K562 (cell line): ENCODE measurements at regions not wholly inside any gene's neighbourhood (a gene's known extent, or its start where the extent isn't known, plus 50 kb on each side); places are given as distances from the start of the nearest gene placed in this dataset.

Experiments
- ATAC-seq: fragments of 200-7000 bp; cut with Tn5 transposase; 3 replicates; pipeline ENCODE4 v1.9.1; 2020; ENCODE audit warnings: moderate library complexity
- BruUV-seq: library from RNA; stranded (reverse); fragments of 400-500 nt; replicated peaks from 2 replicates; lab custom pipeline; 2021; lab: Mats Ljungman, UMichigan
- CTCF ChIA-PET: fragments of 300-600 bp; formaldehyde crosslinking; extraction: SDS; loops from one replicate; lab custom pipeline; 2021; ENCODE audit warnings: low intra/inter-chr PET ratio; lab: Yijun Ruan, JAX
- POLR2A ChIA-PET: fragments of 300-600, 350-650 bp; sonication (Branson Sonifier 250); formaldehyde crosslinking; extraction: SDS; loops from one replicate; lab custom pipeline; 2021; ENCODE audit warnings: antibody characterized with exemption, inconsistent platforms; lab: Yijun Ruan, JAX
- DNase-seq, 4 experiments: peaks; one replicate each; pipeline versions ENCODE4 v3.0.0 to v3.0.0-alpha.2; 2011 to 2018; ENCODE audit warnings: low spot score in 3 of 4, mixed read lengths in 3 of 4; ENCODE audit errors: extremely low read depth in 1 of 4
- FAIRE-seq: peaks from 2 replicates; lab custom pipeline; 2011; peaks lifted over from hg19 to GRCh38; lab: Jason Lieb, UNC
- H2AFZ ChIP-seq: 2 replicates; pipeline ENCODE4 v1.6.0; 2011; ENCODE audit warnings: low read depth, low read length, control low read depth, inconsistent platforms
- H3K27ac ChIP-seq: fragments of 200-600 bp; 3 replicates; pipeline ENCODE4 v1.8.0; 2011; ENCODE audit warnings: low read depth, mild to moderate bottlenecking, control low read depth, inconsistent platforms, low read length, moderate library complexity, mixed read lengths; ENCODE audit errors: extremely low read depth
- H3K27me3 ChIP-seq, 2 experiments: fragments of 300-600 bp in 1 of 2; 2 replicates in 1 of 2; 3 replicates in 1 of 2; pipeline versions ENCODE4 v1.6.0 to v1.8.0; 2011; ENCODE audit warnings: inconsistent platforms in 2 of 2, low read length in 2 of 2, mild to moderate bottlenecking in 1 of 2, mixed read lengths in 1 of 2, moderate library complexity in 1 of 2; ENCODE audit not compliant: control insufficient read depth in 2 of 2, insufficient read depth in 2 of 2
- H3K36me3 ChIP-seq: fragments of 300-600 bp; 3 replicates; pipeline ENCODE4 v1.8.0; 2011; ENCODE audit warnings: mild to moderate bottlenecking, low read length, inconsistent platforms; ENCODE audit not compliant: control insufficient read depth, insufficient read depth
- H3K4me1 ChIP-seq, 2 experiments: fragments of 200-600 bp in 1 of 2; replicated peaks in 1 of 2; 2 replicates in 1 of 2; 3 replicates in 1 of 2; pipeline versions ENCODE4 v1.5.1 to v1.8.0; 2011; ENCODE audit warnings: inconsistent platforms in 2 of 2, low read length in 2 of 2, mild to moderate bottlenecking in 1 of 2, mixed read lengths in 1 of 2, moderate library complexity in 1 of 2; ENCODE audit not compliant: control insufficient read depth in 2 of 2, insufficient read depth in 2 of 2
- H3K4me2 ChIP-seq: 2 replicates; pipeline ENCODE4 v1.6.1; 2011; ENCODE audit warnings: low read length, control low read depth, inconsistent platforms, mixed read lengths; ENCODE audit not compliant: insufficient read depth
- H3K4me3 ChIP-seq: fragments of 200-600 bp; sonication (generic), shearing (Covaris generic); 2 replicates; pipeline ENCODE4 v1.5.1; 2016; ENCODE audit warnings: control low read depth, inconsistent platforms
- H3K79me2 ChIP-seq: fragments of 200-600 bp; 3 replicates; pipeline ENCODE4 v1.8.0; 2011; ENCODE audit warnings: low read length, inconsistent platforms; ENCODE audit not compliant: control insufficient read depth, insufficient read depth
- H3K9ac ChIP-seq, 2 experiments: 2 replicates each; pipeline versions ENCODE4 v1.6.0 to v1.6.1; 2011; ENCODE audit warnings: low read depth in 2 of 2, low read length in 2 of 2, control low read depth in 1 of 2, inconsistent platforms in 1 of 2, mild to moderate bottlenecking in 1 of 2, mixed read lengths in 1 of 2; ENCODE audit not compliant: insufficient read depth in 1 of 2
- H3K9me1 ChIP-seq: one replicate; pipeline ENCODE4 v1.6.0; 2011; ENCODE audit warnings: inconsistent platforms, mild to moderate bottlenecking, low read length, moderate library complexity; ENCODE audit not compliant: control insufficient read depth, insufficient read depth
- H3K9me3 ChIP-seq: replicated peaks from 2 replicates; pipeline ENCODE4 v1.5.1; 2011; ENCODE audit warnings: low read depth, low read length, inconsistent platforms; ENCODE audit not compliant: control insufficient read depth, insufficient read depth
- H4K20me1 ChIP-seq: replicated peaks from 2 replicates; pipeline ENCODE4 v1.6.1; 2011; ENCODE audit warnings: low read length, inconsistent platforms, mixed read lengths; ENCODE audit not compliant: control insufficient read depth, insufficient read depth
- FOXK2 ChIP-seq, 2 experiments: fragments of 450-650 bp; IDR thresholded peaks in 1 of 2; conservative IDR thresholded peaks in 1 of 2; 2 replicates each; pipeline ENCODE4 v1.6.1; 2016; ENCODE audit warnings: low read depth in 2 of 2, mild to moderate bottlenecking in 1 of 2
- ZNF212 ChIP-seq: fragments of 450-650 bp; formaldehyde crosslinking; IDR thresholded peaks from 2 replicates; pipeline ENCODE4 v1.4.0; 2020; ENCODE audit warnings: mild to moderate bottlenecking
- ZNF583 ChIP-seq: fragments of 250-450 bp; sonication (Bioruptor Pico); IDR thresholded peaks from 2 replicates; pipeline ENCODE4 v1.4.0; 2020
- WGBS: fragments of 100-300 bp; shearing (Covaris generic); methylation state at CpG from one replicate; pipeline ENCODE4 v1.1.6; 2016; ENCODE audit warnings: low coverage, mixed read lengths; ENCODE audit not compliant: insufficient coverage; ENCODE audit errors: missing lambda C conversion rate; 5-methylcytosine and 5-hydroxymethylcytosine counted together
- in situ Hi-C: fragments of 300-500 bp; cut with MboI; formaldehyde crosslinking; loops from 4 replicates; pipeline ENCODE4 v1.15.0; 2018; ENCODE audit warnings: inconsistent platforms, mixed read lengths
- intact Hi-C: fragments of 100-400 bp; cut with micrococcal nuclease; formaldehyde crosslinking; loops from 2 replicates; pipeline ENCODE4 v1.14.2; 2022
- TF ChIP-seq, protein P1 (sequence below): fragments of 450-650 bp; IDR thresholded peaks from 2 replicates; pipeline ENCODE4 v1.6.1; 2016; ENCODE audit warnings: low read depth, mild to moderate bottlenecking, moderate library complexity
- TF ChIP-seq, protein P2 (sequence below): fragments of 450-650 bp; IDR thresholded peaks from 2 replicates; pipeline ENCODE4 v1.6.1; 2016; ENCODE audit warnings: low read depth
- TF ChIP-seq, protein P3 (sequence below), 2 experiments: fragments of 450-650 bp in 1 of 2; IDR thresholded peaks; 2 replicates each; pipeline ENCODE4 v1.6.1; 2011 to 2017; ENCODE audit warnings: low read depth in 2 of 2, antibody characterized with exemption in 1 of 2, borderline replicate concordance in 1 of 2, low read length in 1 of 2, mild to moderate bottlenecking in 1 of 2, mixed read lengths in 1 of 2; ENCODE audit not compliant: control insufficient read depth in 1 of 2
- TF ChIP-seq, protein P4 (sequence below), 3 experiments: fragments of 200-800 bp in 1 of 3; sonication (Bioruptor generic) in 1 of 3; sonication (generic) in 1 of 3; formaldehyde crosslinking in 1 of 3; IDR thresholded peaks; 2 replicates each; pipeline versions ENCODE4 v1.6.1 to v1.8.0; 2016 to 2022; ENCODE audit warnings: mild to moderate bottlenecking in 2 of 3, missing compliant biosample characterization in 2 of 3, missing genetic modification characterization in 2 of 3, missing genetic modification reagents in 1 of 3

DNA sequence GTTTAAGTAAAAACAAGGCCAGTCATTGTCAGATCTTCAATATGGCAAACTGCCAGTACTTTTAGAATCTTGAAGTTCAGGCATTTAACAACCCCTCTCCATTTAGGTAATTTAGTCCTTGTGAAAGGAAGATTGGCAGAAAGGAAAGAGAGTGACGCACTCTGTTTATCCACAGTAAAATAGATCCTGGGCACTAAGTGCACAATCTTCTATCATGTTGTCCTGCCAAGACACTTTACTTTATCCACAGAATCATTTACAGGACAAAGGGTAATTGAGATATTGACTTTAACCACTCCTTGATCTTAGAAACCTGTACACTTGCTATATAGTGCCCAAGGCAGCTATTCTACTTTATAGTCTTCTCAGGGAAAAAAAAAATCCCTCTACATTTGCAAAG is 786.4 kb upstream of the SLITRK1 start (continued):
- TF ChIP-seq, protein P1, sequence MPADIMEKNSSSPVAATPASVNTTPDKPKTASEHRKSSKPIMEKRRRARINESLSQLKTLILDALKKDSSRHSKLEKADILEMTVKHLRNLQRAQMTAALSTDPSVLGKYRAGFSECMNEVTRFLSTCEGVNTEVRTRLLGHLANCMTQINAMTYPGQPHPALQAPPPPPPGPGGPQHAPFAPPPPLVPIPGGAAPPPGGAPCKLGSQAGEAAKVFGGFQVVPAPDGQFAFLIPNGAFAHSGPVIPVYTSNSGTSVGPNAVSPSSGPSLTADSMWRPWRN: no peak

DNA sequence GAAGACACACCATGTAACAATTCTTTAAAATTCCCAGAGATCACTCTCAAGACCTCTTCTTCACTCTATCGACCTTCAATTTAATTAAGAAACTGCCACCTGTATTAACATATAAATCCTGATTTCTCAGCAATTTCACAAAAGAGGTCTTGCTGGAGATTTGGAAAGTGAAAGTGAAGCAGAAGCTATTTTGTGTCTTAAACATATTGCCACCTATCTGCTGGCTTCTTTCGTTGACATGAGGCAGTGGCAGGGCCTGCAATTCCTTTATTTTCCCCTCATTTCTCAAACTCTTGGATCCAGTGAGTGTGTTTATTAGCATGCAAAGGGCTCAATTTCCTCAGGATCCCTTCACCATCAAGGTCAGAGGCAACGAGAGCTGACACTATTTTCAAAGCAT is 780.2 kb upstream of the SLITRK1 start:
- Histone ChIP-seq H3K4me1 (no peaks in the 10 kb centered on the region), H3K79me2 (no peaks in the 10 kb centered on the region), H3K27me3 (no peaks in the 10 kb centered on the region), H3K36me3 (no peaks in the 10 kb centered on the region), H3K9me3 (no peaks in the 10 kb centered on the region), H4K20me1 (no peaks in the 10 kb centered on the region), H3K9me1 (no peaks in the 10 kb centered on the region), H3K9ac (no peak overlapping the region), H3K4me3 (no peak overlapping the region), H3K4me2 (no peak overlapping the region), H2AFZ (no peak overlapping the region), H3K27ac (no peak overlapping the region)
- BruUV-seq: no TSS peak
- no peak for ATAC-seq
- no peak for DNase-seq
- in situ Hi-C loops (no loop called here), intact Hi-C loops (no loop called here)
- FAIRE-seq: no peak
- WGBS: 0% methylated on average over 2 of the region's 3 CpGs
- ChIA-PET POLR2A (no interaction called here), CTCF (no interaction called here)
- TF ChIP-seq ZNF212 (CRISPR knock-in tag) (no peak), ZNF583 (no peak), FOXK2 (conservative IDR thresholded peaks at IDR 0.05 in 1 of 2, IDR thresholded peaks at IDR 0.05 in 1 of 2; ENCODE audit: low read depth in 2 of 2) (no peak)
- TF ChIP-seq, protein P2, sequence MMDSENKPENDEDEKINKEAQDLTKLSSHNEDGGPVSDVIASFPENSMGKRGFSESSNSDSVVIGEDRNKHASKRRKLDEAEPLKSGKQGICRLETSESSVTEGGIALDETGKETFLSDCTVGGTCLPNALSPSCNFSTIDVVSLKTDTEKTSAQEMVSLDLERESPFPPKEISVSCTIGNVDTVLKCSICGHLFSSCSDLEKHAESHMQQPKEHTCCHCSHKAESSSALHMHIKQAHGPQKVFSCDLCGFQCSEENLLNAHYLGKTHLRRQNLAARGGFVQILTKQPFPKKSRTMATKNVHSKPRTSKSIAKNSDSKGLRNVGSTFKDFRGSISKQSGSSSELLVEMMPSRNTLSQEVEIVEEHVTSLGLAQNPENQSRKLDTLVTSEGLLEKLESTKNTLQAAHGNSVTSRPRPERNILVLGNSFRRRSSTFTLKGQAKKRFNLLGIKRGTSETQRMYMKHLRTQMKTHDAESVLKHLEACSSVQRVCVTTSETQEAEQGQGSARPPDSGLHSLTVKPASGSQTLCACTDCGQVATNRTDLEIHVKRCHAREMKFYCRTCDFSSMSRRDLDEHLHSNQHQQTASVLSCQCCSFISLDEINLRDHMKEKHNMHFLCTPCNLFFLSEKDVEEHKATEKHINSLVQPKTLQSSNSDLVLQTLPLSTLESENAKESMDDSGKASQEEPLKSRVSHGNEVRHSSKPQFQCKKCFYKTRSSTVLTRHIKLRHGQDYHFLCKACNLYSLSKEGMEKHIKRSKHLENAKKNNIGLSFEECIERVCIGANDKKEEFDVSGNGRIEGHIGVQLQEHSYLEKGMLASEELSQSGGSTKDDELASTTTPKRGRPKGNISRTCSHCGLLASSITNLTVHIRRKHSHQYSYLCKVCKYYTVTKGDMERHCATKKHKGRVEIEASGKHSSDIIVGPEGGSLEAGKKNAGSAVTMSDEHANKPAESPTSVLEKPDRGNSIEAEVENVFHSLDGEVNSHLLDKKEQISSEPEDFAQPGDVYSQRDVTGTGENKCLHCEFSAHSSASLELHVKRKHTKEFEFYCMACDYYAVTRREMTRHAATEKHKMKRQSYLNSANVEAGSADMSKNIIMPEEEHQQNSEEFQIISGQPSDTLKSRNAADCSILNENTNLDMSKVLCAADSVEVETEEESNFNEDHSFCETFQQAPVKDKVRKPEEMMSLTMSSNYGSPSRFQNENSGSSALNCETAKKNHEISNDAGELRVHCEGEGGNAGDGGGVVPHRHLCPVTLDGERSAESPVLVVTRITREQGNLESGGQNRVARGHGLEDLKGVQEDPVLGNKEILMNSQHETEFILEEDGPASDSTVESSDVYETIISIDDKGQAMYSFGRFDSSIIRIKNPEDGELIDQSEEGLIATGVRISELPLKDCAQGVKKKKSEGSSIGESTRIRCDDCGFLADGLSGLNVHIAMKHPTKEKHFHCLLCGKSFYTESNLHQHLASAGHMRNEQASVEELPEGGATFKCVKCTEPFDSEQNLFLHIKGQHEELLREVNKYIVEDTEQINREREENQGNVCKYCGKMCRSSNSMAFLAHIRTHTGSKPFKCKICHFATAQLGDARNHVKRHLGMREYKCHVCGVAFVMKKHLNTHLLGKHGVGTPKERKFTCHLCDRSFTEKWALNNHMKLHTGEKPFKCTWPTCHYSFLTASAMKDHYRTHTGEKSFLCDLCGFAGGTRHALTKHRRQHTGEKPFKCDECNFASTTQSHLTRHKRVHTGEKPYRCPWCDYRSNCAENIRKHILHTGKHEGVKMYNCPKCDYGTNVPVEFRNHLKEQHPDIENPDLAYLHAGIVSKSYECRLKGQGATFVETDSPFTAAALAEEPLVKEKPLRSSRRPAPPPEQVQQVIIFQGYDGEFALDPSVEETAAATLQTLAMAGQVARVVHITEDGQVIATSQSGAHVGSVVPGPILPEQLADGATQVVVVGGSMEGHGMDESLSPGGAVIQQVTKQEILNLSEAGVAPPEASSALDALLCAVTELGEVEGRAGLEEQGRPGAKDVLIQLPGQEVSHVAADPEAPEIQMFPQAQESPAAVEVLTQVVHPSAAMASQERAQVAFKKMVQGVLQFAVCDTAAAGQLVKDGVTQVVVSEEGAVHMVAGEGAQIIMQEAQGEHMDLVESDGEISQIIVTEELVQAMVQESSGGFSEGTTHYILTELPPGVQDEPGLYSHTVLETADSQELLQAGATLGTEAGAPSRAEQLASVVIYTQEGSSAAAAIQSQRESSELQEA: no peak
- TF ChIP-seq, protein P3, sequence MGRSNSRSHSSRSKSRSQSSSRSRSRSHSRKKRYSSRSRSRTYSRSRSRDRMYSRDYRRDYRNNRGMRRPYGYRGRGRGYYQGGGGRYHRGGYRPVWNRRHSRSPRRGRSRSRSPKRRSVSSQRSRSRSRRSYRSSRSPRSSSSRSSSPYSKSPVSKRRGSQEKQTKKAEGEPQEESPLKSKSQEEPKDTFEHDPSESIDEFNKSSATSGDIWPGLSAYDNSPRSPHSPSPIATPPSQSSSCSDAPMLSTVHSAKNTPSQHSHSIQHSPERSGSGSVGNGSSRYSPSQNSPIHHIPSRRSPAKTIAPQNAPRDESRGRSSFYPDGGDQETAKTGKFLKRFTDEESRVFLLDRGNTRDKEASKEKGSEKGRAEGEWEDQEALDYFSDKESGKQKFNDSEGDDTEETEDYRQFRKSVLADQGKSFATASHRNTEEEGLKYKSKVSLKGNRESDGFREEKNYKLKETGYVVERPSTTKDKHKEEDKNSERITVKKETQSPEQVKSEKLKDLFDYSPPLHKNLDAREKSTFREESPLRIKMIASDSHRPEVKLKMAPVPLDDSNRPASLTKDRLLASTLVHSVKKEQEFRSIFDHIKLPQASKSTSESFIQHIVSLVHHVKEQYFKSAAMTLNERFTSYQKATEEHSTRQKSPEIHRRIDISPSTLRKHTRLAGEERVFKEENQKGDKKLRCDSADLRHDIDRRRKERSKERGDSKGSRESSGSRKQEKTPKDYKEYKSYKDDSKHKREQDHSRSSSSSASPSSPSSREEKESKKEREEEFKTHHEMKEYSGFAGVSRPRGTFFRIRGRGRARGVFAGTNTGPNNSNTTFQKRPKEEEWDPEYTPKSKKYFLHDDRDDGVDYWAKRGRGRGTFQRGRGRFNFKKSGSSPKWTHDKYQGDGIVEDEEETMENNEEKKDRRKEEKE (IDR thresholded peaks at IDR 0.05; ENCODE audit: borderline replicate concordance in 1 of 2, control insufficient read depth in 1 of 2, low read depth in 2 of 2, low read length in 1 of 2): no peak
- TF ChIP-seq, protein P4, sequence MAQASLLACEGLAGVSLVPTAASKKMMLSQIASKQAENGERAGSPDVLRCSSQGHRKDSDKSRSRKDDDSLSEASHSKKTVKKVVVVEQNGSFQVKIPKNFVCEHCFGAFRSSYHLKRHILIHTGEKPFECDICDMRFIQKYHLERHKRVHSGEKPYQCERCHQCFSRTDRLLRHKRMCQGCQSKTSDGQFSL (CRISPR knock-in tag; IDR thresholded peaks at IDR 0.05): no peak
- TF ChIP-seq, protein P4 (tag; IDR thresholded peaks at IDR 0.05): no peak
